Kasumi-1 (cell line): ENCODE measurements at regions not wholly inside any gene's neighbourhood (a gene's known extent, or its start where the extent isn't known, plus 50 kb on each side); places are given as distances from the start of the nearest gene placed in this dataset.
"Not testable (repeated sequence)": the region's sequence is repeated elsewhere in the genome, so short reads cannot be mapped to it uniquely, and the experiment has no call there.

Experiments
- DNase-seq, 2 experiments: peaks; one replicate each; lab custom pipeline; 2025; lab: John Stamatoyannopoulos, UW

DNA sequence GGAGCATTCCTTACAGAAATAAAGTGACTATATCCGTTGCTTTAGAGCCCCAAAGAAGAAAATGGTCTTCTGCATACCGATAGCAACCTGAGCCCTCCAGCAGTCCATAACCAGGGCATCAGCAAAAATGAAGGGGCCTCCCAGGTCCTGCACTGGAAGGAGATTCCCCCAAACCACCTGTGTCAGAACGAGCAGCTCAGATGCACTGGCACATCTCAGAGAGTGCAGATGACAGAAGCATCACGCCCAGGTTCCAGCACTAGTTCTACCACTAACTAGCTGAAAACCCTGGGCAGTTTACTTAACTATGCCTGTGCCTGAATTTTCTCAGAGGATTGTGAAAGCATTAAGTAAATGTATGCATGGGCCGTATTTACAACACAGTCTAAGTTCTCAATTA, 466.7 kb upstream of the MYT1L start:
- DNase-seq, result no peak

GRCh38 chr2:2796207-2796606, 465.1 kb upstream of the MYT1L start:
- no peak for DNase-seq

DNA sequence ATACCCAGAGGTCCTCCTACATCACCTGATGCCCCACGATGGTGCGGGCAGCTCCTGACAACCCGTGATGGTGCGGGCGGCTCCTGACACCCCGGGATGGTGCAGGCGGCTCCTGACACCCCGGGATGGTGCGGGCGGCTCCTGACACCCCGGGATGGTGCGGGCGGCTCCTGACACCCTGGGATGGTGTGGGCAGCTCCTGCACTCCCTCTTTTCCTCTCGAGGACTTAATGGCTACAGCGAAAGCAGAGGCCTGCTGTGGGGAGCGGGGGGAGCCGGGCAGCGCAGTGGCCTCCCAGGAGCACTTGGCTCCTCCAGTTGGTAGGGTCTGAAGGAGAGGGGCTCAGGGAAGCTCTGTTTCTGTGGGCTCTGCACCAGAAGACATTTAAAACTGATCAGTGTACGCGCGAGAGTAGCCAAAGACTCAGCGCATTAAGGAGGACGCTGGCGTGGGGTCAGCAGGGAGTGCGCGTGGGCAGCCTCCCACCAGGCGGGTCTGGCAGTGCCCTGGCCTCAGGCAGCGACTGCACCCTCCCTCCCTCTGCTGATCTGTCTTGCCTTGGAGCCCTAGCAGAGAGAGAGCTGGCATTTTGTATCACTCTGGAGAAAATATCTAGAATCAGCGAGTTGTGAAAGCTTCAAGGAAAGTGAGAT, 464.5 kb upstream of the MYT1L start:
- no peak for DNase-seq

GRCh38 chr2:2793925-2794560, 463.0 kb upstream of the MYT1L start:
- no peak for DNase-seq

GRCh38 chr2:2793514-2793913, 462.4 kb upstream of the MYT1L start:
- DNase-seq, result no peak

- DNase-seq, result no peak
Observed at GRCh38 chr2:2791606-2792005, 460.5 kb upstream of the MYT1L start.

DNA sequence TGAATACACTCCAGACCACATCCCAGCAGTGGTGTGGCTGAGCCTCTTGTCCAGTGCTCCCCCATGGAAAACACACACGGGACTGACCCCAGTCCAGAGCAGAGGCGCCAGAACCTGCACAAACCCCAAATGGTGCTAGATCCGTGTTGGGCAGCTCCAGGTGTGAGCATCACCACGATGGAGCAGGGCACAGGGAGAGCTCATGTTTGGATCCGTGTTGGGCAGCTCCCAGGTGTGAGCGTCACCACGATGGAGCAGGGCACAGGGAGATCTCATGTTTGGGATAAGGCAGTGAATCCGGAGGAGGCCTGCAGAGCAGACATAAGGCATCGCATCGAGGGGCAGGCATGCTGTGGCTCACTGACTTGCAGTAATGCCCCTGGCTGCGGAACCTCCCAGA, 460.0 kb upstream of the MYT1L start:
- no peak for DNase-seq

GRCh38 chr2:2788076-2788475, 457.0 kb upstream of the MYT1L start:
- DNase-seq, result no peak

- no peak for DNase-seq
Observed at GRCh38 chr2:2787301-2787907, 456.3 kb upstream of the MYT1L start.

GRCh38 chr2:2782007-2782406, 450.9 kb upstream of the MYT1L start:
- no peak for DNase-seq

DNA sequence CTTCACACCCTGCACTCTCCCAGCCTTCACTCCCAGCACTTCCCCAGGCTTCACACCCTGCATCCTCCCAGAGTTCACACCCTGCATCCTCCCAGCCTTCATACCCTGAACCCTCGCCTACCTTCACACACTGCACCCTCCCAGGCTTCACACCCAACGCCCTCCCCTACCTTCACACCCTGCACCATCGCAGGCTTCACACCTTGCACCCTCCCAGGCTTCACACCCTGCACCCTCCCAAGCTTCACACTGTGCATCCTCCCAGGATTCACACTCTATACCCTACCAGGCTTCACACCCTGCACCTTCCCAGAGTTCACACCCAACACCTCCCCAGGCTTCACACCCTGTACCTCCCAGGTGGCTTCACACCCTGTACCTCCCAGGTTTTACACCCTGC, 448.7 kb upstream of the MYT1L start:
- no peak for DNase-seq

- no peak for DNase-seq
Observed at GRCh38 chr2:2777876-2778275, 446.8 kb upstream of the MYT1L start.

DNA sequence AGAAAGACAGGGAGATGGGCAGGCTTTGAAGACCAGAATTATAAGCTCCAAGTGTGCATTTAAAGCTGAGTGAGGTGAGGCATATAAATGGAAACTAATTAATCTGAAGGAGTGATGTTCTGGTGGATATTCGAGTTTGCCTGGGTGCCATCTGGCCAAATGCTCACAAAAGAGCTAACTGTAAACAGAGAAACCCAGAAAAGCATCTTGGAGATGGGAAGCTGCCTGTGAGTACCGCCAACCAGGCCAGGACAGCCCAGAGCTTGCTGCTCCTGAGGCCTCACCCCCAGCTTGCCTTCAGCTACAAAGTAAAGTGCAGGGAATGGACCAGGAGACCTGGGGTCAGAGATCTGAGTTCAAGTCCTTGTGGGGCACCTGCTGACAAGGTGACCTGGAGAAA, 446.1 kb upstream of the MYT1L start:
- no peak for DNase-seq

- DNase-seq, result no peak
Observed at GRCh38 chr2:2775018-2775417, 443.9 kb upstream of the MYT1L start.

- DNase-seq, result no peak
Observed at GRCh38 chr2:2773692-2774091, 442.6 kb upstream of the MYT1L start.

DNA sequence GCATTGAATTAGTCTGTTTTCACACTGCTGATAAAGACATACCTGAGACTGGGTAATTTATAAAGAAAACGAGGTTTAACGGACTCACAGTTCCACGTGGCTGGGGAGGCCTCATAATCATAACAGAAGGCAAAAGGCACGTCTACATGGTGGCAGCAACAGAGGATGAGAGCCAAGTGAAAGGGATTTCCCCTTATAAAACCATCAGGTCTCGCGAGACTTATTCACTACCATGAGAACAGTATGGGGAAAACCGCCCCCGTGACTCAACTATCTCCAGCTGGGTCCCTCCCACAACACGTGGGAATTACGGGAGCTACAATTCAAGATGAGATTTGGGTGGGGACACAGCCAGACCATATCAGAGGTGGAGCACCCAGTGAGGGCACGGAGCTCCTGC, 442.0 kb upstream of the MYT1L start:
- not testable (repeated sequence) for DNase-seq

DNA sequence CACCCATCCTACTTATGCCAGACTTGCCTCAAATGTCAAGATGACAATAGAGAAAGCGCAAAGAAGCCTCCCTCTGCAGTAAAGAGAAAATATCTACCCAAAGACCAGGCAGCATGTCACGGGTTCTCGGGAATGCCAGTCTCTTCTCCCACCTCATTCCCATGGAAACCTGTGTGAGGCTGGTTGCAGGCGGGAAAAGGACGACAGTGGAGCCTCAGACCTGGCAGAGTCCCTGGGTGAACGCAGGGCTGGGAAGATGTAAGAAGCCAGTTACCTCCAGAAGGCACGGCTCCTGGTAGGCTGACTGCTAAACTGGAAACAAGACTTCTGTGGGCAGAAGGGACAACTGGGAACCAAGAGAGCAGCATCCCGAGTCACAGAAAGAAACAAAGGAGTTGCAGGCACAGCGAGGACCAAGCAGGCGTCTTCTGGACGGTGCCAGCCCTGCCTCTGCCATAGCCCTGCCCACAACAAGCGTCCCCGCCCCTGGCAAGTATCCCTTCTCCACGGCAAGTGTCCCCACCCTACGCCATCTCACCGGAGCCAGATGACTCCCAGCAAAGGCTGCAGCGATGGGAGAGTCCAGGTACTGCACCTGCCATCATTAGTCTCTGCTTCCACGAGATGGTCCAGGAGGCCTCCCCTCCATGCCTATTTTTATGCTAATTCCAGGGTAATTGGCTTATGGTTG, 440.8 kb upstream of the MYT1L start:
- no peak for DNase-seq

- DNase-seq, result no peak
Observed at GRCh38 chr2:2769481-2770431, 438.7 kb upstream of the MYT1L start.

DNA sequence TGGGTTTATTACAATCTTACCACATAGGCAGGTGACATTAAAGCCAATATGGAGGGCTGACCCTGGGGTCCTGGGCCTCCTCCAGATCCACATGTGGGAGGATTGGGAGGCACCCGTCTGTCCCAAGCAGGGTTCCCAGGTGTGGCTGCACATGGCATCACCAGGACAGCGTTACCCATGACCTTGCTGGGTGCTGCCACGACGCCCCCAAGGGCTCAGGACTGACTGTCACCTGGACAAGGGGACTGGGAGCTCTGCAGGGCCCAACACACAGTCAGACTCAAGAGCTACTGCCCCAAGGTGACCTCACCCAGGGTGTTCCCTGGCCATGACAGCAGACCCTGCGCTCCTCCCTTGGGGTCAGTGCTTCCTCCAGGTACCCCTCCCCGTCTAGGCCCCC, 437.4 kb upstream of the MYT1L start:
- no peak for DNase-seq

DNA sequence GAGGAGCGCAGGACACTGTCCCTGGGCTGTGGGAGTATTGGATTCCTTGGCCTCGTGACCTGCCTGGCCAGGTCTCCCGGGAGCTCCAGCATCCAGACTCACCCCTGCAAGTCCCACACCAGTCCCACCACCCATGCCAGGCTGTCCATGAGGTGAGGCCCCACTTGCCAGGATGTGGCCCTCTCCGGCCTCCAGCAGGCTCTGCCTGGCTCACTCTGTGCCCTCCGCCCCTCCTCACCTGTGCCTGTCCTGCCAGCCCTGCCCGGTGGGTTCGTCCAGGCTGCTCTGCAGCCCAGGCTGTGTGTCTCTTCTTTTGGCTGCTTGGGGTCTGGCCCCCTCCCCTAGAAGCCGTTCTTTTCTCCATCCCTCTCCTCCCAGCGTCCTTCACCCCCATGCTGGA, 436.8 kb upstream of the MYT1L start:
- DNase-seq, result no peak

DNA sequence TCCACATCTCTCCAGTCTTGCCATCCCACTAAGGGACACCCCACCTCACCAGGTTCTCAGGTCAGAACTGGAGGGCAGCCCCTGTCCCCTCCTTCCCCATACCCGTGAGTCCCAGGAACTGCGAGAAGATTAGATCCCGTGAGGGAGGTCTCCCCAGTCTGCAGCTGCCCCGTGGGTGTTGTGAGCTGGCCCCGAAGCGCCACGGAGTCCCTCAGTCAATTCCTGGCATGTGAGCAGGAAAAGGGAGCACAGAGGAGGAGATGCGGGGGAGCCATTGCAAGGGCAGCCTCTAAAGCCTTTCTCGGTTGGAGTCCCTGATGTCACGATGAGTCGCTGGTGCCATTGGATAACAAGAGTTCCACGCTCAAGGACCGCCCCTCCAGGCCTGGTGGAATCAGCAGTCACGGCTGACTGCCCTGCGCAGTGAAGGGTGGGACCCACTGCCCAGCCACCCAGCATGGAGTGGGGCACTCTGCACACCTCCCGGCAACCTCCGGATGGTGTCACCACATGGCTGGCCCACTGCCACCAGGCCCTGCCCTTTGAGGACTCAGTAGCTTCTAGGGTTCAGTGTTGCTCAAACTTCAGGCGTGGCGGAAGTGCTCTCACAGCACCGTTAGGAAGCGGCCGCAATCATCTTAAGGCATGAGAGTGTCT, 434.9 kb upstream of the MYT1L start:
- DNase-seq, result no peak
